ENCODE measurements at regions not wholly inside any gene's neighbourhood (a gene's known extent, or its start where the extent isn't known, plus 50 kb on each side); places are given as distances from the start of the nearest gene placed in this dataset.

DNA sequence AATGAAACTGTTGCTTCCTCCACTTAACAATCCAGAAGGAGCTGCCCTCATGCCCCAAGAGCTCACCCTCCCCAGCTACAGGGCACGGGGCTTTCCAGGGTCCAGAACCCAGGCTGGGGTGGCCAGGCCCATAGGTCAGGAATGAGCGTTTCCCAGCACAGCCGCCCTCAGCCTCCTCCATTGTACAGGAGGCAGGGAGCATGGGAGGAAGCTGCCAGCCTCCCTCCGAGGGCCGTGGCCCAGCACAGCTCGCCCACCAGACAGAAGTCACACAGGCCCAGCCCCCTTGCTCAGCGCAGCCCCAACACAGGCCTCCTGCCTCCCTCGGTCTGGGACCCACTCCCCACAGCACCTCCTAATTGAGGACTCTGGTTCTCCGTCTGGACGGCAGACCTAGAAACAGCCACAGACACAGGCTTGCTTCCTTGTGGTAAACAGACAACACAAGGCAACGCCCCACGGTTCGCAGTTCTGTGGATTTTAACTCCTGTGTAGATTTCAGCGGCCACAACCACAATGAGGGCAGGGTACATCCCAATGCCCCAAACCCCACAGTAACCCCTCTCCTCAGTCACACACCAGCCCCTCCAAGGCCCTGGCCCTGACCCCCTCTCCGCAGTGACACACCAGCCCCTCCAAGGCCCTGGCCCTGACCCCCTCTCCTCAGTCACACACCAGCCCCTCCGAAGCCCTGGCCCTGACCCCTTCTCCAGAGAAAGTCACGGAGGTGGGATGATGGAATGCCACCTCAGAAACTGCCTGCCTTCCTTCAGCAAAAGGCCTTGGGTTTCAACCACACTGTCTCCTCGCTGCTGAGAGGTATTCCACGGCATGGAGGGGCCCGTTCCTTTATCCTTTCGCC, 173.5 kb downstream of the DLL1 start:
- no peak overlapping the region for H3K4me3 ChIP-seq (replicated peaks in 1 of 3; ENCODE audit: insufficient read depth in 1 of 3, low read depth in 1 of 3, low read length in 3 of 3)
- no peaks in the 10 kb centered on the region for H3K36me3 ChIP-seq (ENCODE audit: control insufficient read depth in 2 of 2, extremely low read depth in 1 of 2, insufficient read depth in 2 of 2, low read length in 2 of 2)
- no peak overlapping the region for H3K4me2 ChIP-seq (ENCODE audit: insufficient read depth, low read length)
- H3K9me3 ChIP-seq (replicated peaks; ENCODE audit: control insufficient read depth, insufficient read depth, low read length) = no peaks in the 10 kb centered on the region
- ChIA-PET POLR2A (no interaction called here), CTCF (no interaction called here)
- DNase-seq (ENCODE audit: low read depth, low spot score) (no peak), FAIRE-seq (no peak)
- H3K27me3 ChIP-seq (ENCODE audit: control insufficient read depth in 2 of 2, insufficient read depth in 2 of 2, low read length in 2 of 2) = no peaks in the 10 kb centered on the region
- no peak overlapping the region for H2AFZ ChIP-seq (ENCODE audit: low read depth, low read length)
- no TSS peak for BruUV-seq (replicated peaks)
- H4K20me1 ChIP-seq (replicated peaks; ENCODE audit: control insufficient read depth, extremely low read depth, insufficient read depth, low read length) = no peaks in the 10 kb centered on the region
- intact Hi-C loops (cut with micrococcal nuclease) (no loop called here), dilution Hi-C loops (cut with MboI; ENCODE audit: extremely low pct_ligation_motif_present, low sequenced_read_pairs) (no loop called here)
- H3K27ac ChIP-seq (ENCODE audit: insufficient read depth, low read depth, low read length) = no peak overlapping the region
- no peaks in the 10 kb centered on the region for H3K9me1 ChIP-seq (replicated peaks; ENCODE audit: control insufficient read depth, extremely low read depth, insufficient read depth, low read length)
- no peaks in the 10 kb centered on the region for H3K79me2 ChIP-seq (ENCODE audit: control insufficient read depth, insufficient read depth, low read length)
- H3K4me1 ChIP-seq (ENCODE audit: control insufficient read depth, extremely low read depth, insufficient read depth, low read length) = no peaks in the 10 kb centered on the region
- no peak overlapping the region for H3K9ac ChIP-seq (replicated peaks; ENCODE audit: extremely low read depth, insufficient read depth, low read length)
- TF ChIP-seq, protein P1, sequence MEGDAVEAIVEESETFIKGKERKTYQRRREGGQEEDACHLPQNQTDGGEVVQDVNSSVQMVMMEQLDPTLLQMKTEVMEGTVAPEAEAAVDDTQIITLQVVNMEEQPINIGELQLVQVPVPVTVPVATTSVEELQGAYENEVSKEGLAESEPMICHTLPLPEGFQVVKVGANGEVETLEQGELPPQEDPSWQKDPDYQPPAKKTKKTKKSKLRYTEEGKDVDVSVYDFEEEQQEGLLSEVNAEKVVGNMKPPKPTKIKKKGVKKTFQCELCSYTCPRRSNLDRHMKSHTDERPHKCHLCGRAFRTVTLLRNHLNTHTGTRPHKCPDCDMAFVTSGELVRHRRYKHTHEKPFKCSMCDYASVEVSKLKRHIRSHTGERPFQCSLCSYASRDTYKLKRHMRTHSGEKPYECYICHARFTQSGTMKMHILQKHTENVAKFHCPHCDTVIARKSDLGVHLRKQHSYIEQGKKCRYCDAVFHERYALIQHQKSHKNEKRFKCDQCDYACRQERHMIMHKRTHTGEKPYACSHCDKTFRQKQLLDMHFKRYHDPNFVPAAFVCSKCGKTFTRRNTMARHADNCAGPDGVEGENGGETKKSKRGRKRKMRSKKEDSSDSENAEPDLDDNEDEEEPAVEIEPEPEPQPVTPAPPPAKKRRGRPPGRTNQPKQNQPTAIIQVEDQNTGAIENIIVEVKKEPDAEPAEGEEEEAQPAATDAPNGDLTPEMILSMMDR (IDR thresholded peaks at IDR 0.05; ENCODE audit: extremely low read depth in 1 of 2, insufficient read depth in 1 of 2, low read depth in 1 of 2, low read length in 2 of 2) = no peak
- TF ChIP-seq POLR2A (IDR thresholded peaks at IDR 0.05; ENCODE audit: low read depth, low read length) (no peak), MYC (IDR thresholded peaks at IDR 0.05; ENCODE audit: low read depth, low read length) (no peak), EZH2 (IDR thresholded peaks at IDR 0.05; ENCODE audit: borderline replicate concordance, low read depth, low read length, severe bottlenecking) (no peak), FOS (IDR thresholded peaks at IDR 0.05; ENCODE audit: borderline replicate concordance, insufficient read depth, low read length) (no peak), GATA2 (IDR thresholded peaks at IDR 0.05; ENCODE audit: insufficient read depth, insufficient read length, low read depth, low read length) (no peak), POLR2AphosphoS5 (IDR thresholded peaks at IDR 0.05; ENCODE audit: insufficient read depth, low read depth, low read length) (no peak), JUN (IDR thresholded peaks at IDR 0.05; ENCODE audit: borderline replicate concordance, insufficient read depth, insufficient read length, low read depth) (no peak)
- TF ChIP-seq, protein P2, sequence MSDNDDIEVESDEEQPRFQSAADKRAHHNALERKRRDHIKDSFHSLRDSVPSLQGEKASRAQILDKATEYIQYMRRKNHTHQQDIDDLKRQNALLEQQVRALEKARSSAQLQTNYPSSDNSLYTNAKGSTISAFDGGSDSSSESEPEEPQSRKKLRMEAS (IDR thresholded peaks at IDR 0.05; ENCODE audit: insufficient read depth, insufficient read length) = no peak
